Neural progenitor cell (in vitro differentiated cells): ENCODE measurements at regions not wholly inside any gene's neighbourhood (a gene's known extent, or its start where the extent isn't known, plus 50 kb on each side); places are given as distances from the start of the nearest gene placed in this dataset.

Experiments
- DNase-seq: peaks from one replicate; pipeline ENCODE4 v3.0.0-alpha.2; 2016; ENCODE audit warnings: low spot score
- H2AFZ ChIP-seq: fragments of 200-600 bp; sonication (generic); replicated peaks from 2 replicates; pipeline ENCODE4 v1.6.1; 2016; ENCODE audit warnings: antibody characterized with exemption
- H3F3A ChIP-seq: fragments of 200-600 bp; sonication (generic); 2 replicates; pipeline ENCODE4 v1.6.1; 2016; ENCODE audit warnings: antibody characterized with exemption, low read depth
- H3K27ac ChIP-seq: fragments of 200-600 bp; sonication (generic); 2 replicates; pipeline ENCODE4 v1.5.1; 2016; ENCODE audit warnings: mild to moderate bottlenecking
- H3K27me3 ChIP-seq: fragments of 200-600 bp; sonication (generic); 2 replicates; pipeline ENCODE4 v1.6.1; 2016; ENCODE audit warnings: mild to moderate bottlenecking, moderate library complexity
- H3K36me3 ChIP-seq: fragments of 200-600 bp; sonication (generic); 2 replicates; pipeline ENCODE4 v1.5.1; 2016
- H3K4me1 ChIP-seq: fragments of 200-600 bp; sonication (generic); 2 replicates; pipeline ENCODE4 v1.6.1; 2016; ENCODE audit warnings: mixed run types
- H3K4me2 ChIP-seq: fragments of 200-600 bp; sonication (generic); 2 replicates; pipeline ENCODE4 v1.6.1; 2016
- H3K4me3 ChIP-seq: fragments of 200-600 bp; sonication (generic); 2 replicates; pipeline ENCODE4 v1.5.1; 2016
- H3K79me2 ChIP-seq: fragments of 200-600 bp; sonication (generic); 2 replicates; pipeline ENCODE4 v1.6.1; 2016; ENCODE audit warnings: low read depth
- H3K9ac ChIP-seq: fragments of 200-600 bp; sonication (generic); 2 replicates; pipeline ENCODE4 v1.6.1; 2016
- H3K9me3 ChIP-seq: fragments of 200-600 bp; sonication (generic); 2 replicates; pipeline ENCODE4 v1.5.1; 2016; ENCODE audit warnings: low read depth
- H4K20me1 ChIP-seq: fragments of 200-600 bp; sonication (generic); 2 replicates; pipeline ENCODE4 v1.6.1; 2016; ENCODE audit warnings: low read depth
- H3K27ac Mint-ChIP-seq: 3 replicates; pipeline ENCODE4 v1.8.0; 2021; ENCODE audit warnings: mixed read lengths
- H3K27me3 Mint-ChIP-seq: 2 replicates; pipeline ENCODE4 v1.8.0; 2022; ENCODE audit warnings: low read depth, mild to moderate bottlenecking, inconsistent platforms, moderate library complexity, mixed read lengths; ENCODE audit not compliant: insufficient read depth
- H3K36me3 Mint-ChIP-seq: 3 replicates; pipeline ENCODE4 v1.8.0; 2021; ENCODE audit warnings: mixed read lengths
- H3K4me1 Mint-ChIP-seq: 3 replicates; pipeline ENCODE4 v1.8.0; 2021; ENCODE audit warnings: mixed read lengths
- H3K4me3 Mint-ChIP-seq: 3 replicates; pipeline ENCODE4 v1.8.0; 2021; ENCODE audit warnings: mild to moderate bottlenecking, moderate library complexity, mixed read lengths
- H3K9me3 Mint-ChIP-seq: 3 replicates; pipeline ENCODE4 v1.8.0; 2020; ENCODE audit warnings: mixed read lengths
- EZH2 ChIP-seq: fragments of 200-600 bp; sonication (generic); IDR thresholded peaks from 2 replicates; pipeline ENCODE4 v1.6.1; 2017; ENCODE audit warnings: antibody characterized with exemption, mild to moderate bottlenecking, moderate library complexity
- EZH2phosphoT487 ChIP-seq: fragments of 200-600 bp; sonication (generic); IDR thresholded peaks from 2 replicates; pipeline ENCODE4 v1.6.1; 2017; ENCODE audit warnings: antibody characterized with exemption
- TF ChIP-seq, protein P1 (sequence below): fragments of 200-600 bp; sonication (generic); IDR thresholded peaks from 2 replicates; pipeline ENCODE4 v1.5.1; 2017; ENCODE audit warnings: antibody characterized with exemption, mild to moderate bottlenecking

DNA sequence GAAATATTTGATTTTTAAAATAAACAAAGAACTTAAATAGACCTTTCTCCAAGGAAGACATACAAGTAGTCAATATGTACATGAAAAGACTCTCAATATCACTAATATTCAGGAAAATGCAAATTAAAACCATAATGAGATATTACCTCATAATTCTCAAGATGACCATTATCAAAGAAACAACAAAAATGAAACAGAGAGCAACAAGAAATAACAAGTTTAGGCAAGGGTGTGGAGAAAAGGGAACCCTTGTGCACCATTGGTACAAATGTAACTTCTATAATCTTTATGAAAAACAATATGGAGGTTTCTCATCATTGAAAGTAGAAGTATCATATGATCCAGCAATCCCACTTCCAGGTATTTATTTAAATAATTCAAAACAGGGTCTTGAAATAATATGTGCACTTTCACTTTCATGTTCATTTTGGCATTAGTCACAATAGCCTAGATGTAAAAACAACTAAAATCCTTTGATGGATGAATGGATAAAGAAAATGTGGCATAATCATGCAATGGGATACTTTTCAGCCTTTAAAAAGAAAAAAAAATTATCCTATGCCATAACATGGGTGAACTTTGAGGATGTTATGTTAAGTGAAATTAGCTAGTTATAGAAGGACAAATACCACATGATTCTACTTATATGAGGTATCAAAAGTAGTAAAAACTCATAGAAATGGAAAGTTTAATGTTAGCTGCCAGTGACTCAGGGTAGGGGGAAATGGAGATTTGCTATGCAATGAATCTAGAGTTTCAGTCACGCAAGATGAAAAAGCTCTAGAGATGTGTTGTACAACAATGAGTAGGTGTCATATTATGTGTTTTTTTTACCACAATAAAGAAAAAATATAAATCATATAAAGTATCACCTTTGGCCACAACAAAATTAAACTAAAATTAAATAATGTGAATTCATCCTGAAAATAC is 114.5 kb upstream of the LYPLAL1 start:
- no peak overlapping the region for H3K27ac Mint-ChIP-seq
- Histone ChIP-seq H3K9ac (no peak overlapping the region), H3K4me1 (no peaks in the 10 kb centered on the region), H2AFZ (no peak overlapping the region), H3K27me3 (no peaks in the 10 kb centered on the region), H3K36me3 (no peaks in the 10 kb centered on the region), H3K9me3 (no peaks in the 10 kb centered on the region), H3F3A (no peaks in the 10 kb centered on the region), H4K20me1 (no peaks in the 10 kb centered on the region), H3K4me3 (no peak overlapping the region), H3K4me2 (no peak overlapping the region), H3K79me2 (no peaks in the 10 kb centered on the region), H3K27ac (no peak overlapping the region)
- H3K9me3 Mint-ChIP-seq = peaks cover 4% of the 10 kb centered on the region
- no peak overlapping the region for H3K4me3 Mint-ChIP-seq
- no peak for TF ChIP-seq EZH2phosphoT487
- no peak for TF ChIP-seq EZH2
- TF ChIP-seq, protein P1, sequence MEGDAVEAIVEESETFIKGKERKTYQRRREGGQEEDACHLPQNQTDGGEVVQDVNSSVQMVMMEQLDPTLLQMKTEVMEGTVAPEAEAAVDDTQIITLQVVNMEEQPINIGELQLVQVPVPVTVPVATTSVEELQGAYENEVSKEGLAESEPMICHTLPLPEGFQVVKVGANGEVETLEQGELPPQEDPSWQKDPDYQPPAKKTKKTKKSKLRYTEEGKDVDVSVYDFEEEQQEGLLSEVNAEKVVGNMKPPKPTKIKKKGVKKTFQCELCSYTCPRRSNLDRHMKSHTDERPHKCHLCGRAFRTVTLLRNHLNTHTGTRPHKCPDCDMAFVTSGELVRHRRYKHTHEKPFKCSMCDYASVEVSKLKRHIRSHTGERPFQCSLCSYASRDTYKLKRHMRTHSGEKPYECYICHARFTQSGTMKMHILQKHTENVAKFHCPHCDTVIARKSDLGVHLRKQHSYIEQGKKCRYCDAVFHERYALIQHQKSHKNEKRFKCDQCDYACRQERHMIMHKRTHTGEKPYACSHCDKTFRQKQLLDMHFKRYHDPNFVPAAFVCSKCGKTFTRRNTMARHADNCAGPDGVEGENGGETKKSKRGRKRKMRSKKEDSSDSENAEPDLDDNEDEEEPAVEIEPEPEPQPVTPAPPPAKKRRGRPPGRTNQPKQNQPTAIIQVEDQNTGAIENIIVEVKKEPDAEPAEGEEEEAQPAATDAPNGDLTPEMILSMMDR = no peak
- H3K36me3 Mint-ChIP-seq = no peaks in the 10 kb centered on the region
- DNase-seq = no peak
- peaks cover 3% of the 10 kb centered on the region for H3K27me3 Mint-ChIP-seq
- no peaks in the 10 kb centered on the region for H3K4me1 Mint-ChIP-seq

DNA sequence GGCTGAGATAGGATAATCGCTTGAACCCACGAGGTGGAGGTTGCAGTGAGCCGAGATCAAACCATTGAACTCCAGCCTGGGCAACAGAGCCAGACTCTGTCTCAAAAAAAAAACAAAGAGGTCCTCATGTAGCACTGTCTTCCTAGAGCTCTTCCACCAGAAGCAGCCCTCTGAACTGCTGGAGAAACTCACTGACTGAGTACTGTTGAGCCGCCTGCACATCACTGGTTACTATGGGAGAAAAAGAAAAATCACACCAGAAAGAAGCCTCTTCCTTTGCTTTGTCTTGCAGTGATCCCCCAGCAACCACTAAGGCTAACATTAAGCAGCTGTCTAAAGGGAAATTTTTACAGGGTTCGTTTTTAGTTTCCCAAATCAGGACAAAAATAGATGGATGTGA is 112.9 kb upstream of the LYPLAL1 start:
- H3K27ac ChIP-seq = no peak overlapping the region
- TF ChIP-seq EZH2phosphoT487 = no peak
- no peak for TF ChIP-seq EZH2
- TF ChIP-seq, protein P1 = no peak
- no peak overlapping the region for H2AFZ ChIP-seq
- Mint-ChIP-seq H3K36me3 (no peaks in the 10 kb centered on the region), H3K4me3 (no peak overlapping the region), H3K9me3 (peaks cover 4% of the 10 kb centered on the region), H3K27me3 (peaks cover under 1% of the 10 kb centered on the region), H3K27ac (no peak overlapping the region), H3K4me1 (no peaks in the 10 kb centered on the region)
- H3K27me3 ChIP-seq = no peaks in the 10 kb centered on the region
- H3K4me3 ChIP-seq = no peak overlapping the region
- no peak overlapping the region for H3K9ac ChIP-seq
- no peaks in the 10 kb centered on the region for H3K9me3 ChIP-seq
- H3K36me3 ChIP-seq = no peaks in the 10 kb centered on the region
- H3F3A ChIP-seq = no peaks in the 10 kb centered on the region
- H3K79me2 ChIP-seq = no peaks in the 10 kb centered on the region
- H3K4me2 ChIP-seq = no peak overlapping the region
- H3K4me1 ChIP-seq = no peaks in the 10 kb centered on the region
- no peaks in the 10 kb centered on the region for H4K20me1 ChIP-seq
- DNase-seq = no peak

- H3K4me2 ChIP-seq = no peak overlapping the region
- no peaks in the 10 kb centered on the region for H3K9me3 ChIP-seq
- H3K9ac ChIP-seq = no peak overlapping the region
- H3K4me3 Mint-ChIP-seq = no peak overlapping the region
- H3K36me3 Mint-ChIP-seq = no peaks in the 10 kb centered on the region
- H4K20me1 ChIP-seq = no peaks in the 10 kb centered on the region
- H3K27me3 Mint-ChIP-seq = no peaks in the 10 kb centered on the region
- H3K4me1 Mint-ChIP-seq = no peaks in the 10 kb centered on the region
- H3K79me2 ChIP-seq = no peaks in the 10 kb centered on the region
- no peak overlapping the region for H2AFZ ChIP-seq
- no peak overlapping the region for H3K4me3 ChIP-seq
- no peaks in the 10 kb centered on the region for H3K36me3 ChIP-seq
- DNase-seq = no peak
- no peaks in the 10 kb centered on the region for H3K27me3 ChIP-seq
- no peak overlapping the region for H3K27ac Mint-ChIP-seq
- H3F3A ChIP-seq = no peaks in the 10 kb centered on the region
- TF ChIP-seq EZH2 = no peak
- TF ChIP-seq, protein P1 = no peak
- no peak for TF ChIP-seq EZH2phosphoT487
- H3K9me3 Mint-ChIP-seq = no peaks in the 10 kb centered on the region
- no peak overlapping the region for H3K27ac ChIP-seq
- no peaks in the 10 kb centered on the region for H3K4me1 ChIP-seq
Measured at GRCh38 chr1:219062161-219062560, 111.5 kb upstream of the LYPLAL1 start.
